Progenitor cell of endocrine pancreas (in vitro differentiated cells): ENCODE measurements at regions not wholly inside any gene's neighbourhood (a gene's known extent, or its start where the extent isn't known, plus 50 kb on each side); places are given as distances from the start of the nearest gene placed in this dataset.
"Not testable (repeated sequence)": the region's sequence is repeated elsewhere in the genome, so short reads cannot be mapped to it uniquely, and the experiment has no call there.

Source experiments
- DNase-seq: peaks from one replicate; pipeline ENCODE4 v3.0.0; 2021; ENCODE audit warnings: low spot score; ENCODE audit not compliant: unreplicated experiment
- H3K27ac Mint-ChIP-seq: 2 replicates; pipeline ENCODE4 v1.8.0; 2021; ENCODE audit warnings: mild to moderate bottlenecking, moderate library complexity, mixed read lengths
- H3K27me3 Mint-ChIP-seq: 2 replicates; pipeline ENCODE4 v1.8.0; 2021; ENCODE audit warnings: mixed read lengths
- H3K36me3 Mint-ChIP-seq: 2 replicates; pipeline ENCODE4 v1.8.0; 2022; ENCODE audit warnings: mixed read lengths; ENCODE audit not compliant: insufficient read depth
- H3K4me1 Mint-ChIP-seq: 2 replicates; pipeline ENCODE4 v1.8.0; 2021; ENCODE audit warnings: low read depth, mixed read lengths
- H3K4me3 Mint-ChIP-seq: 2 replicates; pipeline ENCODE4 v1.8.0; 2021; ENCODE audit warnings: low read depth, mild to moderate bottlenecking, moderate library complexity, mixed read lengths
- H3K9me3 Mint-ChIP-seq: 2 replicates; pipeline ENCODE4 v1.8.0; 2021; ENCODE audit warnings: low read depth, mixed read lengths
- TF ChIP-seq, protein P1 (sequence below): fragments of 200-600 bp; sonication (generic); IDR thresholded peaks from one replicate; pipeline ENCODE4 v1.5.0; 2021; ENCODE audit warnings: antibody characterized with exemption, mild to moderate bottlenecking; ENCODE audit not compliant: unreplicated experiment

DNA sequence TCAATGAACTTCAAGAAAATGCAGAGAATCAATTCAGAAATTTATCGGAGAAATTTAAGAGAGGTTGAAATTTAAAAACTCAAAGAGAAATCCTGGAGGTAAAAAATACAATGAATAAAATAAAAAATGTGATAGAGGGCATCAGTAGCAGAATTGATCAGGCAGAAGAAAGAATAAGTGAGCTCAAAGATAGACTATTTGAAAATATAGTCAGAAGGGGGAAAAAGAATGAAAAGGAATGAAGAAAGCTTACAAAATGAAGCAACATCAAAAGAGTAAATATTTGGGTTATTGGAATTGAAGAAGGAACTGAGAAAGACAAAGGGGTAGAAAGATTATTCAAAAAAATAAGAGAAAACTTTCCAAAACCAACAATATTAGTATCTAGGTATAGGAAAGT is 291.4 kb downstream of the SH2D4B start:
- no peak overlapping the region for H3K27ac Mint-ChIP-seq
- TF ChIP-seq, protein P1, sequence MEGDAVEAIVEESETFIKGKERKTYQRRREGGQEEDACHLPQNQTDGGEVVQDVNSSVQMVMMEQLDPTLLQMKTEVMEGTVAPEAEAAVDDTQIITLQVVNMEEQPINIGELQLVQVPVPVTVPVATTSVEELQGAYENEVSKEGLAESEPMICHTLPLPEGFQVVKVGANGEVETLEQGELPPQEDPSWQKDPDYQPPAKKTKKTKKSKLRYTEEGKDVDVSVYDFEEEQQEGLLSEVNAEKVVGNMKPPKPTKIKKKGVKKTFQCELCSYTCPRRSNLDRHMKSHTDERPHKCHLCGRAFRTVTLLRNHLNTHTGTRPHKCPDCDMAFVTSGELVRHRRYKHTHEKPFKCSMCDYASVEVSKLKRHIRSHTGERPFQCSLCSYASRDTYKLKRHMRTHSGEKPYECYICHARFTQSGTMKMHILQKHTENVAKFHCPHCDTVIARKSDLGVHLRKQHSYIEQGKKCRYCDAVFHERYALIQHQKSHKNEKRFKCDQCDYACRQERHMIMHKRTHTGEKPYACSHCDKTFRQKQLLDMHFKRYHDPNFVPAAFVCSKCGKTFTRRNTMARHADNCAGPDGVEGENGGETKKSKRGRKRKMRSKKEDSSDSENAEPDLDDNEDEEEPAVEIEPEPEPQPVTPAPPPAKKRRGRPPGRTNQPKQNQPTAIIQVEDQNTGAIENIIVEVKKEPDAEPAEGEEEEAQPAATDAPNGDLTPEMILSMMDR, result no peak
- H3K36me3 Mint-ChIP-seq, result peaks cover 2% of the 10 kb centered on the region
- H3K9me3 Mint-ChIP-seq, result peaks cover 21% of the 10 kb centered on the region
- DNase-seq, result no peak
- no peak overlapping the region for H3K4me3 Mint-ChIP-seq
- no peaks in the 10 kb centered on the region for H3K27me3 Mint-ChIP-seq
- H3K4me1 Mint-ChIP-seq, result no peaks in the 10 kb centered on the region

DNA sequence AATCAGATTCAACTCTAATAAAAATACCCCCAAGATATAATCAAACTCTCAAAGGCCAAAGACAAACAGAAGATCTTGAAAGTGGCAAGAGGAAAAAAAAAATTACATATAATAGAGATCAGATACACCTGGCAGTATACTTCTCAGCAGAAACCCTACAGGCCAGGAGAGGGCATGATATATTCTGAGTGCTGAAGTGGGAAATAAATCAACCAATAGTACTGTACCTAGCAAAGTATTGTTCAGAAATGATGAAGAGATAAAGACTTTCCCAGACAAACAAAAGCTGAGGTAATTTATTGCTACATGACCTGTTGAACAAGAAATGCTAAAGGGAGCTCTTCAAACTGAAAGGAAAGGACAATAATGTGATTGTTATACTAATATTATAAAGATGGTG is 291.9 kb downstream of the SH2D4B start:
- H3K27me3 Mint-ChIP-seq, result no peaks in the 10 kb centered on the region
- peaks cover 2% of the 10 kb centered on the region for H3K36me3 Mint-ChIP-seq
- DNase-seq, result no peak
- TF ChIP-seq, protein P1, result no peak
- peaks cover 23% of the 10 kb centered on the region for H3K9me3 Mint-ChIP-seq
- no peak overlapping the region for H3K27ac Mint-ChIP-seq
- no peak overlapping the region for H3K4me3 Mint-ChIP-seq
- H3K4me1 Mint-ChIP-seq, result no peaks in the 10 kb centered on the region

DNA sequence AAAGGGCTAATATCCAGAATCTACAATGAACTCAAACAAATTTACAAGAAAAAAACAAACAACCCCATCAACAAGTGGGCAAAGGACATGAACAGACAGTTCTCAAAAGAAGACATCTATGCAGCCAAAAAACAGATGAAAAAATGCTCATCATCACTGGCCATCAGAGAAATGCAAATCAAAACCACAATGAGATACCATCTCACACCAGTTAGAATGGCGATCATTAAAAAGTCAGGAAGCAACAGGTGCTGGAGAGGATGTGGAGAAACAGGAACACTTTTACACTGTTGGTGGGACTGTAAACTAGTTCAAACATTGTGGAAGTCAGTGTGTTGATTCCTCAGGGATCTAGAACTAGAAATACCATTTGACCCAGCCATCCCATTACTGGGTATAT is 295.0 kb downstream of the SH2D4B start:
- not testable (repeated sequence) for H3K36me3 Mint-ChIP-seq, H3K4me3 Mint-ChIP-seq, H3K27me3 Mint-ChIP-seq, H3K4me1 Mint-ChIP-seq, DNase-seq, H3K27ac Mint-ChIP-seq
- peaks cover 40% of the 10 kb centered on the region for H3K9me3 Mint-ChIP-seq

GRCh38 chr10:80855348-80855971 is 317.8 kb downstream of the SH2D4B start:
- H3K27ac Mint-ChIP-seq, result no peak overlapping the region
- H3K27me3 Mint-ChIP-seq, result no peaks in the 10 kb centered on the region
- H3K36me3 Mint-ChIP-seq, result peaks cover 1% of the 10 kb centered on the region
- H3K9me3 Mint-ChIP-seq, result peaks cover 6% of the 10 kb centered on the region
- TF ChIP-seq, protein P1, result peak; percentile 60
- no peak overlapping the region for H3K4me3 Mint-ChIP-seq
- peak; percentile 10 for DNase-seq
- peaks cover 2% of the 10 kb centered on the region for H3K4me1 Mint-ChIP-seq

GRCh38 chr10:80856186-80856585 is 318.5 kb downstream of the SH2D4B start:
- H3K9me3 Mint-ChIP-seq, result peaks cover 6% of the 10 kb centered on the region
- H3K4me1 Mint-ChIP-seq, result peaks cover 7% of the 10 kb centered on the region
- no peaks in the 10 kb centered on the region for H3K27me3 Mint-ChIP-seq
- no peak overlapping the region for H3K4me3 Mint-ChIP-seq
- no peak overlapping the region for H3K27ac Mint-ChIP-seq
- TF ChIP-seq, protein P1, result no peak
- DNase-seq, result no peak
- peaks cover 1% of the 10 kb centered on the region for H3K36me3 Mint-ChIP-seq

- not testable (repeated sequence) for H3K27ac Mint-ChIP-seq, DNase-seq, H3K36me3 Mint-ChIP-seq, H3K9me3 Mint-ChIP-seq, H3K27me3 Mint-ChIP-seq, H3K4me3 Mint-ChIP-seq, H3K4me1 Mint-ChIP-seq
Measured at GRCh38 chr10:80859279-80859678, 321.6 kb downstream of the SH2D4B start.
